ENCODE measurements at regions not wholly inside any gene's neighbourhood (a gene's known extent, or its start where the extent isn't known, plus 50 kb on each side); places are given as distances from the start of the nearest gene placed in this dataset.

- no peak for TF ChIP-seq EP300 (IDR thresholded peaks at IDR 0.05)
- no peak for TF ChIP-seq POLR2AphosphoS5 (IDR thresholded peaks at IDR 0.05)
- TF ChIP-seq POLR2A (IDR thresholded peaks at IDR 0.05; ENCODE audit: low read depth), result no peak
- no peak for TF ChIP-seq CTCF (IDR thresholded peaks at IDR 0.05)
These were observed 161.4 kb upstream of the FBXL7 start for GRCh38 chr5:15338546-15338945.

GRCh38 chr5:15334551-15335266 is 165.3 kb upstream of the FBXL7 start:
- WGBS, result 93% methylated on average over 4 of the region's 4 CpGs
- no peaks in the 10 kb centered on the region for H3K9me3 ChIP-seq
- DNase-seq (ENCODE audit: extremely low spot score), result no peak
- no peaks in the 10 kb centered on the region for H3K4me1 ChIP-seq
- H3K27ac ChIP-seq (replicated peaks in 1 of 4), result no peak overlapping the region
- H3K27me3 ChIP-seq, result no peaks in the 10 kb centered on the region
- intact Hi-C loops (cut with DNase I), result no loop called here
- H3K36me3 ChIP-seq, result no peaks in the 10 kb centered on the region
- no peak overlapping the region for H3K4me3 ChIP-seq
- no peak for TF ChIP-seq CTCF (IDR thresholded peaks at IDR 0.05)
- no peak for TF ChIP-seq EP300 (IDR thresholded peaks at IDR 0.05)
- TF ChIP-seq POLR2A (IDR thresholded peaks at IDR 0.05; ENCODE audit: low read depth), result no peak
- no peak for TF ChIP-seq POLR2AphosphoS5 (IDR thresholded peaks at IDR 0.05)

More at GRCh38 chr5:15338546-15338945, 161.4 kb upstream of the FBXL7 start:
- no peaks in the 10 kb centered on the region for H3K27me3 ChIP-seq
- no peak overlapping the region for H3K27ac ChIP-seq (replicated peaks in 1 of 4)
- no peak for DNase-seq (ENCODE audit: extremely low spot score)
- no peaks in the 10 kb centered on the region for H3K4me1 ChIP-seq
- no peak overlapping the region for H3K4me3 ChIP-seq
- intact Hi-C loops (cut with DNase I), result no loop called here
- 62% methylated on average over 1 of the region's 1 CpG for WGBS
- no peaks in the 10 kb centered on the region for H3K9me3 ChIP-seq
- no peaks in the 10 kb centered on the region for H3K36me3 ChIP-seq

GRCh38 chr5:15333091-15333490 is 166.9 kb upstream of the FBXL7 start:
- Histone ChIP-seq H3K9me3 (no peaks in the 10 kb centered on the region), H3K36me3 (no peaks in the 10 kb centered on the region), H3K27ac (replicated peaks in 1 of 4) (no peak overlapping the region), H3K4me3 (no peak overlapping the region), H3K4me1 (no peaks in the 10 kb centered on the region), H3K27me3 (no peaks in the 10 kb centered on the region)
- TF ChIP-seq POLR2AphosphoS5 (IDR thresholded peaks at IDR 0.05) (no peak), EP300 (IDR thresholded peaks at IDR 0.05) (no peak), POLR2A (IDR thresholded peaks at IDR 0.05; ENCODE audit: low read depth) (no peak), CTCF (IDR thresholded peaks at IDR 0.05) (no peak)
- no peak for DNase-seq (ENCODE audit: extremely low spot score)
- 89% methylated on average over 1 of the region's 1 CpG for WGBS
- intact Hi-C loops (cut with DNase I), result no loop called here

- Histone ChIP-seq H3K27me3 (no peaks in the 10 kb centered on the region), H3K9me3 (peaks cover 0 to 5% (median 0%) of the 10 kb centered on the region in 4 donors), H3K27ac (replicated peaks in 1 of 4) (no peak overlapping the region), H3K36me3 (no peaks in the 10 kb centered on the region), H3K4me1 (no peaks in the 10 kb centered on the region), H3K4me3 (no peak overlapping the region)
- TF ChIP-seq CTCF (IDR thresholded peaks at IDR 0.05) (no peak), POLR2A (IDR thresholded peaks at IDR 0.05; ENCODE audit: low read depth) (no peak), POLR2AphosphoS5 (IDR thresholded peaks at IDR 0.05) (no peak), EP300 (IDR thresholded peaks at IDR 0.05) (no peak)
- no peak for DNase-seq (ENCODE audit: extremely low spot score)
- intact Hi-C loops (cut with DNase I), result no loop called here
These were observed 173.0 kb upstream of the FBXL7 start for GRCh38 chr5:15326932-15327331.

GRCh38 chr5:15326471-15326870 is 173.5 kb upstream of the FBXL7 start:
- no peak overlapping the region for H3K4me3 ChIP-seq
- H3K27me3 ChIP-seq, result no peaks in the 10 kb centered on the region
- 76% methylated on average over 4 of the region's 4 CpGs for WGBS
- H3K9me3 ChIP-seq, result peaks cover 0 to 5% (median 0%) of the 10 kb centered on the region in 4 donors
- no peak for DNase-seq (ENCODE audit: extremely low spot score)
- intact Hi-C loops (cut with DNase I), result no loop called here
- H3K27ac ChIP-seq (replicated peaks in 1 of 4), result no peak overlapping the region
- TF ChIP-seq POLR2AphosphoS5 (IDR thresholded peaks at IDR 0.05) (no peak), POLR2A (IDR thresholded peaks at IDR 0.05; ENCODE audit: low read depth) (no peak), CTCF (IDR thresholded peaks at IDR 0.05) (no peak), EP300 (IDR thresholded peaks at IDR 0.05) (no peak)
- no peaks in the 10 kb centered on the region for H3K4me1 ChIP-seq
- H3K36me3 ChIP-seq, result no peaks in the 10 kb centered on the region

Data from esophagus muscularis mucosa (tissue), 4 donors.